H1 (cell line): ENCODE measurements at regions not wholly inside any gene's neighbourhood (a gene's known extent, or its start where the extent isn't known, plus 50 kb on each side); places are given as distances from the start of the nearest gene placed in this dataset.

ENCODE experiments used
- CTCF ChIA-PET: fragments of 300-600 bp; sonication (Branson Sonifier 250); formaldehyde crosslinking; loops from one replicate; lab custom pipeline; 2021; ENCODE audit not compliant: partially characterized antibody; lab: Charles Lee
- POLR2A ChIA-PET: fragments of 300-600 bp; sonication (Branson Sonifier 250); formaldehyde crosslinking; loops from one replicate; lab custom pipeline; 2021; ENCODE audit warnings: inconsistent platforms; ENCODE audit not compliant: partially characterized antibody; lab: Charles Lee
- DNase-seq, 2 experiments: peaks; one replicate each; pipeline versions ENCODE4 v3.0.0 to v3.0.0-alpha.2; 2010 to 2022; ENCODE audit warnings: low spot score in 2 of 2, low read depth in 1 of 2, mixed read lengths in 1 of 2
- FAIRE-seq: peaks from 2 replicates; lab custom pipeline; 2011; peaks lifted over from hg19 to GRCh38; lab: Jason Lieb, UNC
- H2AFZ ChIP-seq: 2 replicates; pipeline ENCODE4 v1.8.1; 2012; ENCODE audit warnings: low read length, inconsistent platforms
- H2AK5ac ChIP-seq: 2 replicates; pipeline ENCODE4 v1.6.1; 2013; ENCODE audit warnings: low read depth, low read length
- H2BK120ac ChIP-seq: replicated peaks from 2 replicates; pipeline ENCODE3; 2013; ENCODE audit warnings: low read depth, low read length, inconsistent platforms
- H2BK12ac ChIP-seq: 2 replicates; pipeline ENCODE4 v1.6.1; 2013; ENCODE audit warnings: low read depth, low read length
- H2BK15ac ChIP-seq: 2 replicates; pipeline ENCODE4 v1.6.1; 2013; ENCODE audit warnings: low read length
- H2BK20ac ChIP-seq: 2 replicates; pipeline ENCODE4 v1.6.1; 2013; ENCODE audit warnings: low read length
- H2BK5ac ChIP-seq: 2 replicates; pipeline ENCODE4 v1.6.1; 2013; ENCODE audit warnings: low read depth, low read length
- H3K14ac ChIP-seq: 2 replicates; pipeline ENCODE4 v1.6.1; 2013; ENCODE audit warnings: inconsistent platforms; ENCODE audit not compliant: insufficient read length
- H3K18ac ChIP-seq: 2 replicates; pipeline ENCODE4 v1.6.1; 2013; ENCODE audit warnings: low read length; ENCODE audit errors: extremely low read depth
- H3K23ac ChIP-seq: 2 replicates; pipeline ENCODE4 v1.6.1; 2013; ENCODE audit warnings: inconsistent platforms; ENCODE audit not compliant: insufficient read length
- H3K23me2 ChIP-seq: 2 replicates; pipeline ENCODE4 v1.6.1; 2013; ENCODE audit warnings: low read depth, low read length
- H3K27ac ChIP-seq: 2 replicates; pipeline ENCODE4 v1.6.1; 2011; ENCODE audit warnings: low read depth, low read length, inconsistent platforms
- H3K27me3 ChIP-seq, 4 experiments: replicated peaks in 1 of 4; 1 replicate in 1 of 4; 2 replicates in 3 of 4; pipeline versions ENCODE4 v1.6.1 to v1.8.1; 2011 to 2013; ENCODE audit warnings: low read length in 3 of 4, mild to moderate bottlenecking in 3 of 4, inconsistent platforms in 2 of 4, mixed read lengths in 2 of 4, moderate library complexity in 1 of 4; ENCODE audit not compliant: control insufficient read depth in 3 of 4, insufficient read depth in 3 of 4; ENCODE audit errors: extremely low read depth in 1 of 4
- H3K36me3 ChIP-seq, 4 experiments: 2 replicates each; pipeline versions ENCODE4 v1.6.1 to v1.8.1; 2011 to 2013; ENCODE audit warnings: mild to moderate bottlenecking in 4 of 4, low read length in 3 of 4, moderate library complexity in 2 of 4, control low read depth in 1 of 4, inconsistent platforms in 1 of 4; ENCODE audit not compliant: insufficient read depth in 4 of 4, control insufficient read depth in 2 of 4
- H3K4ac ChIP-seq: replicated peaks from 2 replicates; pipeline ENCODE3; 2013; ENCODE audit warnings: low read length, low read depth, mixed read lengths, inconsistent platforms; ENCODE audit not compliant: insufficient read length
- H3K4me1 ChIP-seq, 4 experiments: replicated peaks in 1 of 4; 1 replicate in 1 of 4; 2 replicates in 3 of 4; pipeline versions ENCODE4 v1.6.1 to v1.8.1; 2011 to 2013; ENCODE audit warnings: low read length in 3 of 4, inconsistent platforms in 2 of 4, mixed read lengths in 1 of 4; ENCODE audit not compliant: insufficient read depth in 4 of 4, control insufficient read depth in 3 of 4
- H3K4me2 ChIP-seq, 2 experiments: 2 replicates each; pipeline versions ENCODE4 v1.6.1 to v1.8.1; 2011 to 2013; ENCODE audit warnings: low read depth in 2 of 2, low read length in 2 of 2, control low read depth in 1 of 2, inconsistent platforms in 1 of 2, mild to moderate bottlenecking in 1 of 2; ENCODE audit not compliant: insufficient read depth in 1 of 2
- H3K4me3 ChIP-seq, 4 experiments: fragments of 200-600, 300-600 bp in 1 of 4; sonication (generic), shearing (Covaris generic), sonication (Bioruptor Twin) in 1 of 4; 2 replicates each; pipeline versions ENCODE4 v1.5.1 to v1.8.1; 2011 to 2016; ENCODE audit warnings: low read length in 4 of 4, low read depth in 3 of 4, control low read depth in 2 of 4, inconsistent platforms in 2 of 4, mild to moderate bottlenecking in 2 of 4, mixed read lengths in 1 of 4, moderate library complexity in 1 of 4; ENCODE audit not compliant: insufficient read depth in 2 of 4; ENCODE audit errors: extremely low read depth in 1 of 4
- H3K56ac ChIP-seq: replicated peaks from 2 replicates; pipeline ENCODE3; 2013; ENCODE audit warnings: low read depth, mild to moderate bottlenecking, mixed read lengths, low read length, inconsistent platforms; ENCODE audit not compliant: insufficient read length
- H3K79me1 ChIP-seq: 2 replicates; pipeline ENCODE4 v1.6.1; 2013; ENCODE audit warnings: low read depth, low read length, control low read depth
- H3K79me2 ChIP-seq, 2 experiments: 2 replicates each; pipeline versions ENCODE4 v1.6.1 to v1.8.1; 2012 to 2013; ENCODE audit warnings: low read length in 2 of 2, mild to moderate bottlenecking in 2 of 2, inconsistent platforms in 1 of 2; ENCODE audit not compliant: insufficient read depth in 2 of 2, control insufficient read depth in 1 of 2
- H3K9ac ChIP-seq, 4 experiments: replicated peaks in 1 of 4; 1 replicate in 1 of 4; 2 replicates in 3 of 4; pipeline versions ENCODE4 v1.6.1 to v1.8.1; 2011 to 2013; ENCODE audit warnings: low read depth in 3 of 4, low read length in 3 of 4, control low read depth in 2 of 4, mild to moderate bottlenecking in 2 of 4, moderate library complexity in 2 of 4, inconsistent platforms in 1 of 4; ENCODE audit errors: extremely low read depth in 1 of 4
- H3K9me3 ChIP-seq, 2 experiments: 2 replicates each; pipeline versions ENCODE4 v1.6.1 to v1.8.1; 2012 to 2013; ENCODE audit warnings: mild to moderate bottlenecking in 2 of 2, moderate library complexity in 2 of 2, control low read depth in 1 of 2, inconsistent platforms in 1 of 2, low read depth in 1 of 2, low read length in 1 of 2, mixed read lengths in 1 of 2; ENCODE audit not compliant: insufficient read depth in 2 of 2
- H4K20me1 ChIP-seq, 2 experiments: replicated peaks in 1 of 2; 2 replicates each; pipeline versions ENCODE3 to v1.8.1; 2011 to 2013; ENCODE audit warnings: inconsistent platforms in 2 of 2, low read length in 2 of 2, mild to moderate bottlenecking in 1 of 2; ENCODE audit not compliant: insufficient read depth in 2 of 2, control insufficient read depth in 1 of 2
- H4K5ac ChIP-seq: 2 replicates; pipeline ENCODE4 v1.6.1; 2013; ENCODE audit warnings: low read length, low read depth, mixed read lengths, inconsistent platforms; ENCODE audit not compliant: insufficient read length
- H4K8ac ChIP-seq: 2 replicates; pipeline ENCODE4 v1.8.0; 2013; ENCODE audit warnings: mild to moderate bottlenecking, moderate library complexity, low read length, inconsistent platforms; ENCODE audit not compliant: insufficient read depth; ENCODE audit errors: extremely low read depth
- H4K91ac ChIP-seq: replicated peaks from 2 replicates; pipeline ENCODE3; 2013; ENCODE audit warnings: low read length, mixed read lengths, inconsistent platforms; ENCODE audit not compliant: insufficient read length
- CBX8 ChIP-seq: fragments of 300-800, 300-1000 bp; sonication (generic); IDR thresholded peaks from 2 replicates; pipeline ENCODE4 v1.7.1; 2016; ENCODE audit warnings: low read depth, low read length, borderline replicate concordance
- EZH2 ChIP-seq: fragments of 200-600 bp; sonication (generic); IDR thresholded peaks from 2 replicates; pipeline ENCODE4 v1.7.1; 2012; ENCODE audit warnings: low read depth, mild to moderate bottlenecking, moderate library complexity, low read length, inconsistent platforms; ENCODE audit not compliant: severe bottlenecking
- FOSL1 ChIP-seq: IDR thresholded peaks from 2 replicates; pipeline ENCODE4 v1.6.1; 2011; ENCODE audit warnings: mild to moderate bottlenecking, low read depth, low read length, moderate library complexity; ENCODE audit not compliant: insufficient read depth
- HDAC6 ChIP-seq: IDR thresholded peaks from one replicate; pipeline ENCODE4 v1.7.1; 2012; ENCODE audit warnings: low read depth, mild to moderate bottlenecking, inconsistent platforms, low read length, moderate library complexity
- JUND ChIP-seq: IDR thresholded peaks from 2 replicates; pipeline ENCODE4 v1.6.1; 2011; ENCODE audit warnings: mild to moderate bottlenecking, improper control_type of control experiment, low read length
- KDM4A ChIP-seq: IDR thresholded peaks from one replicate; pipeline ENCODE4 v1.7.1; 2012; ENCODE audit warnings: low read depth, mild to moderate bottlenecking, moderate library complexity, low read length, inconsistent platforms; ENCODE audit not compliant: severe bottlenecking
- MAFK ChIP-seq: IDR thresholded peaks from 2 replicates; pipeline ENCODE4 v1.6.1; 2012; ENCODE audit warnings: low read depth, mild to moderate bottlenecking, improper control_type of control experiment, low read length
- NRF1 ChIP-seq: IDR thresholded peaks from 2 replicates; pipeline ENCODE4 v1.6.1; 2011; ENCODE audit warnings: mild to moderate bottlenecking, low read depth, low read length, improper control_type of control experiment
- POLR2A ChIP-seq, 2 experiments: IDR thresholded peaks; 1 replicate in 1 of 2; 2 replicates in 1 of 2; pipeline ENCODE4 v1.6.1; 2011; ENCODE audit warnings: low read depth in 2 of 2, low read length in 2 of 2, mild to moderate bottlenecking in 2 of 2; ENCODE audit errors: control extremely low read depth in 1 of 2
- RFX5 ChIP-seq: IDR thresholded peaks from 2 replicates; pipeline ENCODE4 v1.6.1; 2011; ENCODE audit warnings: low read depth, low read length, improper control_type of control experiment, borderline replicate concordance
- RNF2 ChIP-seq: fragments of 200-900, 300-1000 bp; sonication (generic); IDR thresholded peaks from 2 replicates; pipeline ENCODE4 v1.7.1; 2016; ENCODE audit warnings: borderline replicate concordance, low read depth, mild to moderate bottlenecking, antibody characterized with exemption, low read length; ENCODE audit not compliant: poor library complexity, severe bottlenecking; ENCODE audit errors: missing control alignments
- SIRT6 ChIP-seq: IDR thresholded peaks from one replicate; pipeline ENCODE4 v1.7.1; 2012; ENCODE audit warnings: low read length, inconsistent platforms
- SP2 ChIP-seq: IDR thresholded peaks from 2 replicates; pipeline ENCODE4 v1.6.1; 2012; ENCODE audit warnings: mild to moderate bottlenecking, low read length, inconsistent platforms
- TEAD4 ChIP-seq: IDR thresholded peaks from 2 replicates; pipeline ENCODE4 v1.6.1; 2012; ENCODE audit warnings: low read depth, low read length, inconsistent platforms, mixed read lengths
- YY1 ChIP-seq: IDR thresholded peaks from 2 replicates; pipeline ENCODE4 v1.6.1; 2011; ENCODE audit warnings: low read depth, mild to moderate bottlenecking, low read length

GRCh38 chr1:219751870-219752507 lies 139.1 kb upstream of the ZC3H11B start:
- no peaks in the 10 kb centered on the region for H3K36me3 ChIP-seq
- DNase-seq (no peak), FAIRE-seq (no peak)
- H3K4me2 ChIP-seq: no peak overlapping the region
- no peak overlapping the region for H3K27ac ChIP-seq
- H3K23ac ChIP-seq: no peak overlapping the region
- H3K14ac ChIP-seq: no peak overlapping the region
- peaks cover 2% of the 10 kb centered on the region; the same call in 1 of the 2 replicates for H3K23me2 ChIP-seq
- no peak overlapping the region for H2BK5ac ChIP-seq
- H3K9me3 ChIP-seq: no peaks in the 10 kb centered on the region
- H2BK15ac ChIP-seq: no peak overlapping the region
- H3K56ac ChIP-seq: peak overlapping the region; percentile 92
- H3K27me3 ChIP-seq: no peaks in the 10 kb centered on the region
- H4K5ac ChIP-seq: no peak overlapping the region
- no peak overlapping the region for H2BK20ac ChIP-seq
- H3K79me1 ChIP-seq: no peaks in the 10 kb centered on the region
- no peak overlapping the region for H2AFZ ChIP-seq
- no peak overlapping the region for H3K4ac ChIP-seq
- H3K4me1 ChIP-seq: no peaks in the 10 kb centered on the region
- no peak overlapping the region for H3K9ac ChIP-seq
- H3K4me3 ChIP-seq: no peak overlapping the region
- H2AK5ac ChIP-seq: no peak overlapping the region
- no peaks in the 10 kb centered on the region for H3K79me2 ChIP-seq
- no peak overlapping the region for H3K18ac ChIP-seq
- ChIA-PET POLR2A (no interaction called here), CTCF (interaction anchor here (0.9 kb wide), 1 partner anchor 10 kb away, joined by 3 read pairs; no protein-coding TSS in a partner anchor)
- H4K8ac ChIP-seq: no peak overlapping the region
- no peak overlapping the region for H4K91ac ChIP-seq
- no peaks in the 10 kb centered on the region for H4K20me1 ChIP-seq
- no peak overlapping the region for H2BK120ac ChIP-seq
- no peak overlapping the region for H2BK12ac ChIP-seq
- TF ChIP-seq YY1 (no peak), POLR2A (IDR thresholded peaks at IDR 0.05; ENCODE audit: control extremely low read depth in 1 of 2, low read depth in 2 of 2, low read length in 2 of 2) (no peak), FOSL1 (no peak), EZH2 (no peak), CBX8 (no peak), JUND (no peak), SIRT6 (no peak), SP2 (no peak), HDAC6 (no peak), RFX5 (no peak), NRF1 (no peak), TEAD4 (no peak), RNF2 (no peak), KDM4A (no peak), MAFK (no peak)
